ENCODE measurements at regions not wholly inside any gene's neighbourhood (a gene's known extent, or its start where the extent isn't known, plus 50 kb on each side); places are given as distances from the start of the nearest gene placed in this dataset.

DNA sequence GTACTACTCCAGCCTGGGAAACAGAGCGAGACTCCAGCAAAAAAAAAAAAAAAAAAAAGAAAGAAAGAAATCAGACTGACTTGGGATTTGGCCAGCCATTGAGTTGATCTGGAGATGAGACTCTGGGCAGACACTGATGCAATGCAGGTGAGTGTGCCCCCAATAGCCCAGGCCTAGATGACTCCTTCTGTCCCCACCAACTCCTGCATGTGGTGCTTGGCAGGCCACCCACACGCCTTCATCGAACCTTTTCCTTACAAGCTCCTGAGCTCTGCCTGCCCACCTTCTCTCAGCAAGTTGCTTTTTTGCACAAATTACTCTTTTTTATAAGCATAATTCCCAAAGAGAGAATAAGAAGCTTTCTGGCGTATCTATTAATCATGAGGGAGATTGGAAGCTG lies 97.9 kb upstream of the MBNL2 start:
- Histone ChIP-seq H4K20me1 (ENCODE audit: control insufficient read depth, insufficient read depth, insufficient read length) (no peaks in the 10 kb centered on the region), H3K9me3 (ENCODE audit: control insufficient read depth, low read depth, low read length) (no peaks in the 10 kb centered on the region), H3K23me2 (ENCODE audit: insufficient read length, low read depth, low read length, poor library complexity, severe bottlenecking) (no peaks in the 10 kb centered on the region), H3K79me1 (ENCODE audit: insufficient read depth, low read depth, low read length, poor library complexity, severe bottlenecking) (no peaks in the 10 kb centered on the region), H3K56ac (ENCODE audit: insufficient read length, low read depth, low read length) (no peak overlapping the region), H3K79me2 (ENCODE audit: insufficient read depth, low read length) (no peaks in the 10 kb centered on the region), H3K4me1 (ENCODE audit: insufficient read depth, low read length) (peaks cover 2% of the 10 kb centered on the region; the same call in 1 of the 2 replicates), H2BK20ac (ENCODE audit: low read depth, low read length, poor library complexity, severe bottlenecking) (no peak overlapping the region), H3K4me2 (ENCODE audit: insufficient read depth, insufficient read length, low read length) (no peak overlapping the region), H4K5ac (ENCODE audit: insufficient read length, low read depth, low read length) (no peak overlapping the region), H2BK120ac (ENCODE audit: low read depth, low read length, poor library complexity, severe bottlenecking) (no peak overlapping the region), H3K23ac (ENCODE audit: insufficient read length, low read depth, low read length) (no peak overlapping the region), H2BK12ac (ENCODE audit: insufficient read length, low read depth, low read length) (no peak overlapping the region), H3K27me3 (ENCODE audit: insufficient read depth, low read length) (no peaks in the 10 kb centered on the region), H3K9ac (ENCODE audit: extremely low read depth, insufficient read length, low read length) (no peak overlapping the region), H3T11ph (ENCODE audit: low read length) (no peak overlapping the region), H3K18ac (ENCODE audit: insufficient read length, low read depth, low read length) (no peak overlapping the region), H4K8ac (replicated peaks; ENCODE audit: insufficient read length, low read depth, low read length) (no peak overlapping the region), H2BK5ac (ENCODE audit: insufficient read length, low read length) (no peak overlapping the region), H3K14ac (ENCODE audit: insufficient read depth, low read length) (no peak overlapping the region), H2AFZ (ENCODE audit: low read length) (no peak overlapping the region), H3K4ac (ENCODE audit: low read depth, low read length) (no peak overlapping the region), H2AK5ac (ENCODE audit: insufficient read length, low read length) (no peak overlapping the region), H3K27ac (ENCODE audit: insufficient read length, low read depth, low read length) (no peak overlapping the region), H2BK15ac (ENCODE audit: low read depth, low read length) (no peak overlapping the region), H4K91ac (ENCODE audit: insufficient read length, low read depth, low read length) (no peak overlapping the region)
- no peaks in the 10 kb centered on the region for H3K9me3 Mint-ChIP-seq
- no CpG with 5 or more reads among the region's 4 CpGs for WGBS (ENCODE audit: extremely low coverage, insufficient read length, low lambda C conversion rate)
- no peak overlapping the region for H3K4me3 Mint-ChIP-seq
- TF ChIP-seq, protein P1, sequence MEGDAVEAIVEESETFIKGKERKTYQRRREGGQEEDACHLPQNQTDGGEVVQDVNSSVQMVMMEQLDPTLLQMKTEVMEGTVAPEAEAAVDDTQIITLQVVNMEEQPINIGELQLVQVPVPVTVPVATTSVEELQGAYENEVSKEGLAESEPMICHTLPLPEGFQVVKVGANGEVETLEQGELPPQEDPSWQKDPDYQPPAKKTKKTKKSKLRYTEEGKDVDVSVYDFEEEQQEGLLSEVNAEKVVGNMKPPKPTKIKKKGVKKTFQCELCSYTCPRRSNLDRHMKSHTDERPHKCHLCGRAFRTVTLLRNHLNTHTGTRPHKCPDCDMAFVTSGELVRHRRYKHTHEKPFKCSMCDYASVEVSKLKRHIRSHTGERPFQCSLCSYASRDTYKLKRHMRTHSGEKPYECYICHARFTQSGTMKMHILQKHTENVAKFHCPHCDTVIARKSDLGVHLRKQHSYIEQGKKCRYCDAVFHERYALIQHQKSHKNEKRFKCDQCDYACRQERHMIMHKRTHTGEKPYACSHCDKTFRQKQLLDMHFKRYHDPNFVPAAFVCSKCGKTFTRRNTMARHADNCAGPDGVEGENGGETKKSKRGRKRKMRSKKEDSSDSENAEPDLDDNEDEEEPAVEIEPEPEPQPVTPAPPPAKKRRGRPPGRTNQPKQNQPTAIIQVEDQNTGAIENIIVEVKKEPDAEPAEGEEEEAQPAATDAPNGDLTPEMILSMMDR (conservative IDR thresholded peaks at IDR 0.05) = no peak
- no peaks in the 10 kb centered on the region for H3K36me3 Mint-ChIP-seq (ENCODE audit: insufficient read depth in 1 of 3, low read depth in 3 of 3)
- H3K4me1 Mint-ChIP-seq = peaks cover 22 to 29% of the 10 kb centered on the region in 2 experiments
- DNase-seq = no peak
- no peak overlapping the region for H3K27ac Mint-ChIP-seq
- H3K27me3 Mint-ChIP-seq (ENCODE audit: low read depth) = peaks cover 18% of the 10 kb centered on the region

All from H9 (cell line).